HepG2 (cell line): ENCODE measurements at regions not wholly inside any gene's neighbourhood (a gene's known extent, or its start where the extent isn't known, plus 50 kb on each side); places are given as distances from the start of the nearest gene placed in this dataset.

Experiments used
- ATAC-seq: fragments of 200-7000 bp; cut with Tn5 transposase; 3 replicates; pipeline ENCODE4 v1.9.1; 2020; ENCODE audit warnings: mild to moderate bottlenecking, moderate library complexity
- BruUV-seq: library from RNA; stranded (reverse); fragments of 400-500 nt; replicated peaks from 2 replicates; lab custom pipeline; 2021; lab: Mats Ljungman, UMichigan
- CTCF ChIA-PET: fragments of 300-600 bp; formaldehyde crosslinking; extraction: SDS; loops from one replicate; lab custom pipeline; 2021; ENCODE audit warnings: low total read pairs, inconsistent platforms, low intra/inter-chr PET ratio; lab: Yijun Ruan, JAX
- POLR2A ChIA-PET: fragments of 350-600 bp; sonication (Branson Sonifier 250); formaldehyde crosslinking; loops from one replicate; lab custom pipeline; 2020; ENCODE audit warnings: antibody characterized with exemption, inconsistent platforms; lab: Yijun Ruan, JAX
- DNase-seq: peaks from one replicate; pipeline ENCODE4 v3.0.0-alpha.2; 2015; ENCODE audit warnings: low spot score
- FAIRE-seq: peaks from 3 replicates; lab custom pipeline; 2011; peaks lifted over from hg19 to GRCh38; lab: Jason Lieb, UNC
- H2AFZ ChIP-seq: one replicate; pipeline ENCODE4 v1.6.1; 2011; ENCODE audit warnings: low read length, inconsistent platforms
- H3K27ac ChIP-seq: fragments of 300-600 bp; 3 replicates; pipeline ENCODE4 v1.8.0; 2011; ENCODE audit warnings: mixed run types, mild to moderate bottlenecking, mixed read lengths, low read length, inconsistent platforms; ENCODE audit not compliant: insufficient read depth; ENCODE audit errors: extremely low read length
- H3K27me3 ChIP-seq, 2 experiments: fragments of 200-600 bp in 1 of 2; 2 replicates in 1 of 2; 3 replicates in 1 of 2; pipeline versions ENCODE4 v1.6.0 to v1.8.0; 2011; ENCODE audit warnings: low read length in 2 of 2, mild to moderate bottlenecking in 2 of 2, moderate library complexity in 2 of 2, inconsistent platforms in 1 of 2; ENCODE audit not compliant: insufficient read depth in 2 of 2, control insufficient read depth in 1 of 2
- H3K36me3 ChIP-seq, 2 experiments: fragments of 200-600 bp in 1 of 2; replicated peaks in 1 of 2; 2 replicates in 1 of 2; 3 replicates in 1 of 2; pipeline versions ENCODE4 v1.5.1 to v1.8.0; 2011; ENCODE audit warnings: low read length in 2 of 2, inconsistent platforms in 1 of 2; ENCODE audit not compliant: insufficient read depth in 2 of 2, control insufficient read depth in 1 of 2
- H3K4me1 ChIP-seq: 2 replicates; pipeline ENCODE4 v1.5.1; 2012; ENCODE audit warnings: low read length, inconsistent platforms; ENCODE audit not compliant: insufficient read depth
- H3K4me2 ChIP-seq: 2 replicates; pipeline ENCODE4 v1.6.0; 2011; ENCODE audit warnings: low read depth, low read length, inconsistent platforms
- H3K4me3 ChIP-seq, 3 experiments: fragments of 200-600 bp in 1 of 3; sonication (generic), shearing (Covaris generic) in 1 of 3; replicated peaks in 1 of 3; 2 replicates each; pipeline ENCODE4 v1.5.1; 2011 to 2016; ENCODE audit warnings: low read length in 3 of 3, inconsistent platforms in 2 of 3, low read depth in 2 of 3, mild to moderate bottlenecking in 2 of 3, control low read depth in 1 of 3, mixed read lengths in 1 of 3; ENCODE audit not compliant: insufficient read depth in 1 of 3
- H3K79me2 ChIP-seq: one replicate; pipeline ENCODE4 v1.6.1; 2011; ENCODE audit warnings: low read length, inconsistent platforms; ENCODE audit not compliant: insufficient read depth
- H3K9ac ChIP-seq: 2 replicates; pipeline ENCODE4 v1.6.0; 2011; ENCODE audit warnings: mild to moderate bottlenecking, low read depth, low read length, inconsistent platforms; ENCODE audit not compliant: insufficient read depth
- H3K9me3 ChIP-seq: 2 replicates; pipeline ENCODE4 v1.5.1; 2012; ENCODE audit warnings: mild to moderate bottlenecking, low read length
- H4K20me1 ChIP-seq: 2 replicates; pipeline ENCODE4 v1.6.0; 2011; ENCODE audit warnings: inconsistent platforms, mild to moderate bottlenecking, low read length, moderate library complexity; ENCODE audit not compliant: insufficient read depth
- AHR ChIP-seq: IDR thresholded peaks from 2 replicates; pipeline ENCODE4 v1.6.1; 2018; ENCODE audit warnings: missing genetic modification reagents, missing compliant biosample characterization
- EEA1 ChIP-seq: sonication (generic); formaldehyde crosslinking; IDR thresholded peaks from 2 replicates; pipeline ENCODE4 v1.5.1; 2020; ENCODE audit warnings: mild to moderate bottlenecking, missing genetic modification reagents, borderline replicate concordance
- KDM3A ChIP-seq: IDR thresholded peaks from 2 replicates; pipeline ENCODE4 v1.6.1; 2018; ENCODE audit warnings: low read depth, missing compliant biosample characterization
- NFKB2 ChIP-seq: sonication (generic); formaldehyde crosslinking; IDR thresholded peaks from 2 replicates; pipeline ENCODE4 v1.4.0; 2020; ENCODE audit warnings: missing genetic modification reagents, borderline replicate concordance
- PHF8 ChIP-seq: sonication (generic); formaldehyde crosslinking; IDR thresholded peaks from 2 replicates; pipeline ENCODE4 v1.5.0; 2020; ENCODE audit warnings: missing genetic modification reagents
- REL ChIP-seq: sonication (generic); formaldehyde crosslinking; conservative IDR thresholded peaks from 2 replicates; pipeline ENCODE4 v1.8.0; 2022; ENCODE audit warnings: mild to moderate bottlenecking, missing genetic modification reagents, moderate library complexity
- SMAD1 ChIP-seq: sonication (generic); formaldehyde crosslinking; IDR thresholded peaks from 2 replicates; pipeline ENCODE4 v1.4.0; 2020; ENCODE audit warnings: missing genetic modification reagents, low read depth, mild to moderate bottlenecking, borderline replicate concordance
- ZMYM3 ChIP-seq: sonication (generic); formaldehyde crosslinking; IDR thresholded peaks from 2 replicates; pipeline ENCODE4 v1.5.1; 2020; ENCODE audit warnings: mild to moderate bottlenecking, missing genetic modification reagents
- ZNF12 ChIP-seq: sonication (generic); formaldehyde crosslinking; IDR thresholded peaks from 2 replicates; pipeline ENCODE4 v1.5.0; 2020; ENCODE audit warnings: missing genetic modification reagents
- ZNF543 ChIP-seq: sonication (generic); formaldehyde crosslinking; IDR thresholded peaks from 2 replicates; pipeline ENCODE4 v1.4.0; 2020; ENCODE audit warnings: mild to moderate bottlenecking, missing genetic modification reagents
- ZNF557 ChIP-seq: sonication (generic); formaldehyde crosslinking; IDR thresholded peaks from 2 replicates; pipeline ENCODE4 v1.4.0; 2020; ENCODE audit warnings: missing genetic modification reagents
- ZNF883 ChIP-seq: sonication (generic); formaldehyde crosslinking; IDR thresholded peaks from 2 replicates; pipeline ENCODE4 v1.5.1; 2020; ENCODE audit warnings: mild to moderate bottlenecking, missing genetic modification reagents; ENCODE audit errors: not compliant biosample characterization
- WGBS: methylation state at CpG from one replicate; pipeline ENCODE4 v1.1.6; 2017; ENCODE audit warnings: low lambda C conversion rate; 5-methylcytosine and 5-hydroxymethylcytosine counted together
- in situ Hi-C: cut with HindIII; loops from 2 replicates; pipeline ENCODE4 v1.10.0; 2017; ENCODE audit warnings: low pct_unique_long_range_greater_than_20kb; ENCODE audit not compliant: extremely low pct_ligation_motif_present
- intact Hi-C: fragments of 100-400 bp; cut with micrococcal nuclease; formaldehyde crosslinking; loops from one replicate; pipeline ENCODE4 v1.10.0; 2022; ENCODE audit not compliant: unreplicated experiment
- TF ChIP-seq, protein P1 (sequence below): sonication (generic); formaldehyde crosslinking; IDR thresholded peaks from 2 replicates; pipeline ENCODE4 v1.8.1; 2023; ENCODE audit warnings: mild to moderate bottlenecking, missing genetic modification reagents, borderline replicate concordance
- TF ChIP-seq, protein P2 (sequence below): sonication (generic); formaldehyde crosslinking; IDR thresholded peaks from 2 replicates; pipeline ENCODE4 v1.5.1; 2020; ENCODE audit warnings: missing genetic modification reagents, mild to moderate bottlenecking, borderline replicate concordance
- TF ChIP-seq, protein P3 (sequence below): sonication (generic); formaldehyde crosslinking; IDR thresholded peaks from 2 replicates; pipeline ENCODE4 v1.4.0; 2020; ENCODE audit warnings: missing genetic modification reagents, borderline replicate concordance
- TF ChIP-seq, protein P4 (sequence below): IDR thresholded peaks from 2 replicates; pipeline ENCODE4 v1.6.1; 2016; ENCODE audit warnings: mild to moderate bottlenecking, missing biosample characterization, missing genetic modification reagents
- TF ChIP-seq, protein P5 (sequence below): sonication (generic); formaldehyde crosslinking; IDR thresholded peaks from 2 replicates; pipeline ENCODE4 v1.5.0; 2020; ENCODE audit warnings: missing genetic modification reagents

DNA sequence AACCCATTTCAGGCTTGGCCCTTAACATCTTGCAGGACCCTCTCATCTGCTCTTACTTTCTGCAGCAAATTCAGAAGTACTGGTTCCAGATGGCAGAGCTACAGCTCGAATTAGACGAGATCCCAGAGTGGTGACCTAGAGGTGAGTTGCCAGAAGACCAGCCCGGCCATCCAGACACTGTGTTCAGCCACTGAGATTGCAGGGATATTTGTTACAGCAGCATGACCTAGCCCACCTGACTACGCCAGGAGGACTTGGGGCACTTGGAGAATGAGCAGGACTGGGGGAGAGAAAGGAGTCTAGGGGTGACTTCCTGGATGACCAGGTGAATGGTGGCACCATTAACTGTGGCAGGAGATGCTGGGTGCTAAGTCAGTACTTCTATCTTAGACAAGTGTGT, 67.2 kb upstream of the ID2 start:
- no peak for DNase-seq
- no TSS peak for BruUV-seq
- Histone ChIP-seq H3K9ac (no peak overlapping the region), H3K27me3 (no peaks in the 10 kb centered on the region), H3K79me2 (no peaks in the 10 kb centered on the region), H3K27ac (no peak overlapping the region), H3K4me3 (no peak overlapping the region), H4K20me1 (no peaks in the 10 kb centered on the region), H3K4me1 (peaks cover 47% of the 10 kb centered on the region), H3K4me2 (no peak overlapping the region), H2AFZ (no peak overlapping the region), H3K36me3 (no peaks in the 10 kb centered on the region), H3K9me3 (no peaks in the 10 kb centered on the region; the same call in 1 of the 2 replicates)
- POLR2A ChIA-PET = interaction anchor here (7.4 to 10.8 kb wide), 2 partner anchors 11 to 65 kb away, joined by 112 to 206 read pairs; partner anchors contain the start of gene ID2
- in situ Hi-C loops = no loop called here
- CTCF ChIA-PET = no interaction called here
- intact Hi-C loops = no loop called here
- 87% methylated on average over 4 of the region's 4 CpGs for WGBS
- no peak for FAIRE-seq
- ATAC-seq = no peak
- no peak for TF ChIP-seq ZNF557 (CRISPR knock-in tag)
- TF ChIP-seq ZMYM3 (CRISPR knock-in tag) = peak; percentile 47; the same call in 1 of the 2 replicates
- TF ChIP-seq, protein P1, sequence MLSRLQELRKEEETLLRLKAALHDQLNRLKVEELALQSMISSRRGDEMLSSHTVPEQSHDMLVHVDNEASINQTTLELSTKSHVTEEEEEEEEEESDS (CRISPR knock-in tag) = no peak
- TF ChIP-seq, protein P2, sequence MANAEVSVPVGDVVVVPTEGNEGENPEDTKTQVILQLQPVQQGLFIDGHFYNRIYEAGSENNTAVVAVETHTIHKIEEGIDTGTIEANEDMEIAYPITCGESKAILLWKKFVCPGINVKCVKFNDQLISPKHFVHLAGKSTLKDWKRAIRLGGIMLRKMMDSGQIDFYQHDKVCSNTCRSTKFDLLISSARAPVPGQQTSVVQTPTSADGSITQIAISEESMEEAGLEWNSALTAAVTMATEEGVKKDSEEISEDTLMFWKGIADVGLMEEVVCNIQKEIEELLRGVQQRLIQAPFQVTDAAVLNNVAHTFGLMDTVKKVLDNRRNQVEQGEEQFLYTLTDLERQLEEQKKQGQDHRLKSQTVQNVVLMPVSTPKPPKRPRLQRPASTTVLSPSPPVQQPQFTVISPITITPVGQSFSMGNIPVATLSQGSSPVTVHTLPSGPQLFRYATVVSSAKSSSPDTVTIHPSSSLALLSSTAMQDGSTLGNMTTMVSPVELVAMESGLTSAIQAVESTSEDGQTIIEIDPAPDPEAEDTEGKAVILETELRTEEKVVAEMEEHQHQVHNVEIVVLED (CRISPR knock-in tag) = no peak
- TF ChIP-seq ZNF883 = no peak
- TF ChIP-seq, protein P3, sequence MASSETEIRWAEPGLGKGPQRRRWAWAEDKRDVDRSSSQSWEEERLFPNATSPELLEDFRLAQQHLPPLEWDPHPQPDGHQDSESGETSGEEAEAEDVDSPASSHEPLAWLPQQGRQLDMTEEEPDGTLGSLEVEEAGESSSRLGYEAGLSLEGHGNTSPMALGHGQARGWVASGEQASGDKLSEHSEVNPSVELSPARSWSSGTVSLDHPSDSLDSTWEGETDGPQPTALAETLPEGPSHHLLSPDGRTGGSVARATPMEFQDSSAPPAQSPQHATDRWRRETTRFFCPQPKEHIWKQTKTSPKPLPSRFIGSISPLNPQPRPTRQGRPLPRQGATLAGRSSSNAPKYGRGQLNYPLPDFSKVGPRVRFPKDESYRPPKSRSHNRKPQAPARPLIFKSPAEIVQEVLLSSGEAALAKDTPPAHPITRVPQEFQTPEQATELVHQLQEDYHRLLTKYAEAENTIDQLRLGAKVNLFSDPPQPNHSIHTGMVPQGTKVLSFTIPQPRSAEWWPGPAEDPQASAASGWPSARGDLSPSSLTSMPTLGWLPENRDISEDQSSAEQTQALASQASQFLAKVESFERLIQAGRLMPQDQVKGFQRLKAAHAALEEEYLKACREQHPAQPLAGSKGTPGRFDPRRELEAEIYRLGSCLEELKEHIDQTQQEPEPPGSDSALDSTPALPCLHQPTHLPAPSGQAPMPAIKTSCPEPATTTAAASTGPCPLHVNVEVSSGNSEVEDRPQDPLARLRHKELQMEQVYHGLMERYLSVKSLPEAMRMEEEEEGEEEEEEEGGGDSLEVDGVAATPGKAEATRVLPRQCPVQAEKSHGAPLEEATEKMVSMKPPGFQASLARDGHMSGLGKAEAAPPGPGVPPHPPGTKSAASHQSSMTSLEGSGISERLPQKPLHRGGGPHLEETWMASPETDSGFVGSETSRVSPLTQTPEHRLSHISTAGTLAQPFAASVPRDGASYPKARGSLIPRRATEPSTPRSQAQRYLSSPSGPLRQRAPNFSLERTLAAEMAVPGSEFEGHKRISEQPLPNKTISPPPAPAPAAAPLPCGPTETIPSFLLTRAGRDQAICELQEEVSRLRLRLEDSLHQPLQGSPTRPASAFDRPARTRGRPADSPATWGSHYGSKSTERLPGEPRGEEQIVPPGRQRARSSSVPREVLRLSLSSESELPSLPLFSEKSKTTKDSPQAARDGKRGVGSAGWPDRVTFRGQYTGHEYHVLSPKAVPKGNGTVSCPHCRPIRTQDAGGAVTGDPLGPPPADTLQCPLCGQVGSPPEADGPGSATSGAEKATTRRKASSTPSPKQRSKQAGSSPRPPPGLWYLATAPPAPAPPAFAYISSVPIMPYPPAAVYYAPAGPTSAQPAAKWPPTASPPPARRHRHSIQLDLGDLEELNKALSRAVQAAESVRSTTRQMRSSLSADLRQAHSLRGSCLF (CRISPR knock-in tag) = no peak
- TF ChIP-seq ZNF543 (CRISPR knock-in tag) = no peak
- no peak for TF ChIP-seq EEA1
- no peak for TF ChIP-seq PHF8 (CRISPR knock-in tag)
- TF ChIP-seq NFKB2 (CRISPR knock-in tag) = no peak
- TF ChIP-seq AHR (CRISPR knock-in tag) = no peak
- TF ChIP-seq, protein P4, sequence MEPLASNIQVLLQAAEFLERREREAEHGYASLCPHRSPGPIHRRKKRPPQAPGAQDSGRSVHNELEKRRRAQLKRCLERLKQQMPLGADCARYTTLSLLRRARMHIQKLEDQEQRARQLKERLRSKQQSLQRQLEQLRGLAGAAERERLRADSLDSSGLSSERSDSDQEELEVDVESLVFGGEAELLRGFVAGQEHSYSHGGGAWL (CRISPR knock-in tag) = no peak
- no peak for TF ChIP-seq KDM3A (CRISPR knock-in tag)
- TF ChIP-seq, protein P5, sequence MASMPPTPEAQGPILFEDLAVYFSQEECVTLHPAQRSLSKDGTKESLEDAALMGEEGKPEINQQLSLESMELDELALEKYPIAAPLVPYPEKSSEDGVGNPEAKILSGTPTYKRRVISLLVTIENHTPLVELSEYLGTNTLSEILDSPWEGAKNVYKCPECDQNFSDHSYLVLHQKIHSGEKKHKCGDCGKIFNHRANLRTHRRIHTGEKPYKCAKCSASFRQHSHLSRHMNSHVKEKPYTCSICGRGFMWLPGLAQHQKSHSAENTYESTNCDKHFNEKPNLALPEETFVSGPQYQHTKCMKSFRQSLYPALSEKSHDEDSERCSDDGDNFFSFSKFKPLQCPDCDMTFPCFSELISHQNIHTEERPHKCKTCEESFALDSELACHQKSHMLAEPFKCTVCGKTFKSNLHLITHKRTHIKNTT = no peak
- TF ChIP-seq SMAD1 (CRISPR knock-in tag) = no peak
- TF ChIP-seq ZNF12 (CRISPR knock-in tag) = peak; percentile 100
- TF ChIP-seq REL (CRISPR knock-in tag) = no peak
